Limb (tissue), 2 donors: ENCODE measurements at regions not wholly inside any gene's neighbourhood (a gene's known extent, or its start where the extent isn't known, plus 50 kb on each side); places are given as distances from the start of the nearest gene placed in this dataset.

Experiments used
- DNase-seq, 2 donors: peaks; one replicate each; pipeline ENCODE4 v3.0.0-alpha.2; 2016; ENCODE audit errors: extremely low spot score in 2 of 2

DNA sequence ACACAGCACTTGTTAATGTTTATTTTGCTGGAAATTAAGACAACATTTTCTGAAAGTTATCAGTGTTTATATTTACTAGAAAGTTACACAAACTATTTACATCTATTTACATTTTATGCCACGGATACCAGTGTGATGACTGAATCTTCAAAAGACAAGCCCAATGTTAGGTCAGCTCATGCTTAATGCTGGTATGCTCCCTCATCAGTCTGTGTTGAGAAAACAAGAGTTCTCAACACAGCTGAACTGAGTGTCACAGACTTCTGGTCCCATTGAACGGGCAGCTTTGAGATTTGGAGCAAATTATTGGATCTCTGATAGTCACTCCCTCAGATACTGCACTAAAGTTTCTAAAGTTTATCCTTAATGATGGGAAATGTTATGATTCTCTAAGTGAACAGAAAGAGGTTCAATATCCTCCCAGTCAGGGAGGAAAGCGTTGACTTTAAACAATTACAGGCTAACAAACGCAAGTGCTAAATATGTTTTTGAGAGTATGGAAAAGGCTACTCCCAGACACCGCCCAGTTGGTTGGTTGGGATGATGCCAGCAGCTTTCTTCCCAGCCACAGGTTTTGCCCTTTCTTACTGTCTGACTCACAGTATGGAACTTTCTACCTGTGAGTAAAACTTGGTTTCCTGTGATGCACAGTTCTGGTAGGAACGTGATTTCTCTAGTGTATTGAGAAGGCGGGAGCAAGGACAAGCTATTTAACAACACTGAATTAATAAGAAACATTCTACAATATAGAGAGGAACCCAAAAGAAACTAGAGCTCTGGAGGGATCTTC lies 1293.6 kb upstream of the TENM3 start:
- no peak for DNase-seq

DNA sequence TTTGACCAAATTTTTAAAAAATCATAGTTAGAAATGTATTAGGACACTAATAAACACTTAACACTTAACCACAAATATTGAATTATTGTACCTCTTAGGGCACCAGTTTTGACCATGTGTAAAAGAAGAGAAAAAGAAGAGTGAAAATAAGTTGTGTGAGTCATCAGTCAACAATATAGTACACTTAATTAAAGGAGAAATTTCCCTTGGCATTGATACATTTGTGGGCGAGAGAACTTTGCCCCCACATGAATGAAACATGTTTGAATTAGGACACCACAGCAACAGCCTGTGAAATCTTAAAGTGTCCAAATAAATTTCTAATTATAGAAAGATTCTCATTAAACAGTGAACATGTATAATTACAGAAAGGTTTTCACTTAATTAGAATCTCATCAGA lies 1292.8 kb upstream of the TENM3 start:
- no peak for DNase-seq

DNA sequence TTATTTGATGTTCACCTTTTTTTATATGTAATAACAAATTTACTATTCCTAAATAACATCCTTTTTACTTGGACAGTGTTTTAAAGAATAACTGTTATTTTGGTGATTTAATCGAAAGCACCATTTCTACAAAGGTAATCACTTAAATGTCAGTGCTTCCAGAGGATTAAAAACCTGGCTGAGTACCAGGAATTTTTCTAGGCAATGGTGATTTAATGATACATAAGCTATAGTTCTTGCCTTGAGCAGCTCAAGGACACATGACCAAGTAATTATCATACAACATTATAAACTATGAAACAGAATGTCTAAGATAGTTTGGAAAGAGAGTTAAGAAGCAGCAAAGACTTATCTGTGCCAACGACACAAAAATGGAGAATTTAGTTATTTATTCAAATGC lies 1291.9 kb upstream of the TENM3 start:
- DNase-seq = no peak

DNA sequence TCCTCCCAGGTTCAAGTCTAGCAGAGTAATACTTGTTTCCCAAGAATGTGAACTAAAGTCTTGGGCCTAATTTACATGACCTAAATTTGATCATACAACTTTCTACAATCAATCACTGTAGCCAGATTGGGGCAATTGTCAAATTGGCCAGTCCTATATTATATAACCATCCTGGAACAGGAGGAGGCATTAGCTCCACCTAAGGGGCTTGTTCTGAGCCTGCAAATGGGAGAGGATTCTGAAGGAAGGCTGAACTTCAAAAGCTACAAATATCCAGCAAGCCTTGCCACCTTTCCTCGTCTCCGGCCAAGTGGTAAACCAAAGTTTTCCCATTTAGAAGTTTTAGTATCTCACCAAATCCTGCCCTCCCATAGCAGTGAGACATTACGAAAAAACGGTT lies 1289.6 kb upstream of the TENM3 start:
- no peak for DNase-seq

DNA sequence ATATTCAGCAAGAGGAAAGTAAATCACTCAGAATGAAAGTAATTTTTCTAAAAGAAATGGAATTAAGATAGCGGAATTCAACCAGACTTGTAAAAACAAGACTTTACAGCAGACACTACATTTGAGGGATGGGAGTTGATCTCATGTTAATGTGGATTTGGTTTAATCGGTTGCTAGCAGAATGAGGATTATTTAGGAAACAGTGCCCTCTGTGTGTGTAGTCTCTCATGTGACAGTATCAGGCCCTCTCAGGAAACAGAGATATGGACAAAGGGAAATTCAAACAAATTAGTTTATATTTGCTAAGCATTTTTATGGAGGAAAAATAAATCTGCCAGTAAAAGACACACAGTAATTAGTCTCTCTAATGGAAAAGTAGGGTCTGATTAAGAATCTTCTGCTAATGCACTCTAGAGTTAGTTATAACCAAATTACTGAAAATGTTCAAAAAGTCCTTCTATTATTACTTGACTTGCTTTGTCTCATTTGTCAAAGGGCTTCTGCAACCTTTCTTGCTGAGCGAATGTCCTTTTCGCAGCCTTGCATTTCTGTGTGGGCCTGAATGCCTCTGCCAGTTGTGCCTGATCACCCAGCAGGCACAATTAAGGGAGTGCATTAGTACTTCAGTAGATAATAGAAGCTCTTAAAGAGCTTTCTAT lies 1282.3 kb upstream of the TENM3 start:
- DNase-seq = peak in 1 of 2 donors; percentile 6

DNA sequence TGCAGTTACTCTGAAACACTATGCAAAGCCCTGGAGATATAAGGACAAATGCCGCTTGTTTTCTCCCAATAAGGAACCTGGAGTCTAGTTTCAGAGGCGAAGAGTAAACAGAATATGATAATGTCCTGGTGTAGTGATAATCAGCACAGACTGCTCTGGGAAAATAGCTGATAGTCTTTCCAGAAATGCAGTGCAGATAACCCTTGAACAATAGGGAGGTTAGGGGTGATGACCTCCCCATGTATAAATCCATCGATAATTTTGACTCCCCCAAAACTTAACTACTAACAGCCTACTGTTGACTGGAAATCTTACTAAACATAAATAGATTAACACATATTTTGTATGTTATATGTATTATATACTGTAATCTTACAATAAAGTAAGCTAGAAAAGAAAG lies 1280.9 kb upstream of the TENM3 start:
- no peak for DNase-seq

DNA sequence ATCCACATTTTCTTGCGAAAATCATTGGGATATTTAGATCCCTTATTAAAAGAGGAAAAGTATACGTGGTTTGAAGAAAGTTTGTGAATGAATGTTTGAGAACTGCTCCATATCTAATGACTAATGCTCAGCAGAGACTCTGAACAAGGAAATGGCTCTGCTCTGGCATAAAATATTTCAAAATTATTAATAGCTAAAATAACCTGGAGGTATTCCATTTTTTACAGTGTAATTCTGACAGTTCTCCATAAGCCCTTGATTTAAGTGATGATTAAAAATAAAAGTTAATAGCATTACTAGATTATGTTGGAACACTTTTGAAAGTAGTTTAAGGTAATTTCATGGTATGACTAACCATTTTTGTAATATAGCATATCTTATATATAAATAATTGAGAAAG lies 1276.9 kb upstream of the TENM3 start:
- no peak for DNase-seq

DNA sequence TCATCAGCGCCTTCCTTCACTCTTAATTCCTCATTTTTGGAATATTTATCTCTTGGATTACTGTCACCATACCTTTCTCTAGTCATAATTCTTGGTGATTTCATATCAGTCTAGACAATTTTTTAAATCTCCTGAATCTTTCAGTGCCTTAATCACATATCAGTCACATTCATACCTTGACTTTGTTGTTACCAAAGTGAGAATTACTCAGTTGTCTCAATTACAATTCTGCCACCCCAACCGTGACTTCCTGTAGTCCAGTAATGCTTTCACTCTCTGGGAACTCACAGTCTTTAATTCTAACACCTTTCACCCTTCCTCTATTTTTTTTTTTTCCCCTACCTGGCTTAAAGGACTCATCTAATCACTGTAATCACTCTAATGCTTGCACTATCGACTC lies 1275.3 kb upstream of the TENM3 start:
- no peak for DNase-seq

DNA sequence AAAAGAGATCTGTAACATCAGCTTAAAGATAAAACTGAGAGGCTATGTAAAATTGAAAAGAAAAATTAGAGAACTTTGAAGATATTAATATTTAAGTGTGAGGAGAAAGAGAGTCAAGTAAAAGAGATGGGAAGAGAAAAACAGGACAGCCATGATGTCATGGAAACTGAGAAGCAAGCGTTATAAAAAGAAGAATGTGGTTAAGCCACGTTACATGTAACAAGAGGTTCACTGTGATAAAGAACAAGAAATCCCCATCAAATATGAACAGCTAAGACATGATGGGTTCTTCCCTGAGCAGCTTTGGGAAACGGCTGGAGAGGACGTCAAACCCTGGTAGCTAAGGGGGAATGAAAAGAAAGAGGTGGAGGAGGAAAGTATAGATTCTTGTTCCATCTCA lies 1269.3 kb upstream of the TENM3 start:
- DNase-seq = no peak

DNA sequence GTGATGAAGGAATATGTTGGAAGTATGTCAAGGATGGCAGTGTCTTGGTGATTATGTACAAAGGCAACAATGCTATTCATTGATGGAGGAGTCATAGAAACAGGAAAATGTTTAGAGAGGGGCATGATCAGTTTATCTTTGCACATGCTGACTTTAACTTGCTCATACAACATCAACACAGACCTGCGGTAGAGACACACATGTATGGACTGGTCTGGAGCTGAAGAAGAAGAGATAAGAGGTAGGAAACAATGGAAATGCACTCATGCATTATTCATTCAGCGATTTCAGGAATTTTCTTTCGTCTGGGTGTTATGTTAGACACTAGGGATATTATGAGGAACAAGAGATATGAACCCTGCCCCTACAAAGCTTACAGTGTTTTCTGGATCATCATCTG lies 1252.3 kb upstream of the TENM3 start:
- no peak for DNase-seq

DNA sequence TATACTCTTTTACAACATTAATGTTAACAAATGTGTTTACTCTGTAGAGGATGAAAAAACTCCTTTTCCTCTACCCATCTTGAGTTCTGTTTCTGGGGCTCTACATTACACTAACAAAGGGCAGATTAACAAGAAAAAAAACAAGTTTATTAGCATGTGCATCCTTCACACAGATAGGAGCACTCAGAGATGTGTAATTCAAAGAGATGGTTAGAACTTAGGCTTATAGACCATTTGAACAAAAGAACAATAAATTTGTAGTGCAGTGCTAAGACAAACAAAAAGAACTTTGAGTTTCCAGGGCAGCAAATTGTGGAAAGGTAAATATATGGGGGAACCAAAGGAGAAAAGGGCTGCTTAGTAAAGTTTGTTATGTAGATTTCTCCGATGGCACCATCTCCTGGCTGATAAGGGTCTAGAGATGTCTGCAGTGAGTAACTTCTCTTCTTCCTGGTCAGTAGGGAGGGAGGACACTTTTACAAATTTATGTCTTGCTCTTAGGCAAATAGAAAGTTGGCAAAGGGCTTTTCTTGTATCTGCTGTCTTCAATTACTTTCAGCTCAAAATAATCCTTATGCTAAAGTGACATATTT lies 1249.9 kb upstream of the TENM3 start:
- no peak for DNase-seq

DNA sequence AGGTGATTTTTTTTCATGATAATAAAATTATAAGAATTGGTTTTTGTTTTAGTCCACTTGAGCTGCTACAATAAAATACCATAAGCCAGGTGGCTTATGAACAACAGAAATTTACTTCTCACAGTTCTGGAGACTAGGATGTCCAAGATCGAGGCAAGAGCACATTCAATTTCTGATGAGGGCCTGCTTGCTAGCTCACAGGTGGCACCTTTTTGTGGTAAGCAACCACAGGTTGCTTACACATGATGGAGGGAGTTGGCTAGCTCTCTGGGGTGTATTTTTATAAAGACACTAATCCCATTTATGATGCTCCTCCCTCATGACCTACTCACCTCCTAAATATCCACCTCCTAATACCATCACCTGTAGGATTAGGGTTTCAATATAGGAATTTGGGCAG lies 1248.5 kb upstream of the TENM3 start:
- DNase-seq = no peak

DNA sequence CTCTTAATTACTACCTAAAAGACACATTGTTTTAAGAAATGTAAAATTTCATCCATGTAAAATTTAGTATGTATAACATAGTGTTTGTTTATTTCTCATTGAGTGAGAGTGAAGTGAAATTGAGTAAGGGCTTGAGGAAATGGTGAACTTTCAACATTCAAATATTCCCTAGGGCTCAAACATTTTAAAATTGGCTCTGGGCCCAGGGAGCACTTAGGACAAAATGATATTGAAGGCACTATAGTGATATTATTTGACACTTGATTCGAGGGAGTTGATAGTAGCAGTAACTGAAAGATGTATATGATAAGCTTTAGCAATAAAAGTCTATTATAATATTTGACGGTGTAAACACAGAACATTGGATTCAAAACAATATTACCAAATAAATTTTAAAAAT lies 1244.0 kb upstream of the TENM3 start:
- no peak for DNase-seq

DNA sequence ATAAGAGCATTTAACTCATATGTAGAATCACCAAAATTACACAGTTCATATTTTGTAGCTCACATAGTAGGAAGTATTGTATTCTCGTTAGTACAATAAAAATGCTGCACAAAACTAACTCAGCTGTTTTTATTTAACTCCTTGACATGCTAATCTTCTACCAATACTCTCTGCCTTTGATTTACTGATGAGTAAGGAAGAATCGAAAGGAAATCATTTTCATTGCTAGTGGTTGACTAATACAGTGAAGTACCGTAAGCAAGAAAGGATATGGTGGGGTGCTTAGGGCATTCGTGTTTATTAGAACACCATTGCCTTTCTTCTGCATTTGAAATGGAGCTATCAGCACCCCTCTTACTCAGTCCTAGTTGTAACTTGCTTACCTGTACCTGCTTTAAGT lies 1239.1 kb upstream of the TENM3 start:
- DNase-seq = no peak

DNA sequence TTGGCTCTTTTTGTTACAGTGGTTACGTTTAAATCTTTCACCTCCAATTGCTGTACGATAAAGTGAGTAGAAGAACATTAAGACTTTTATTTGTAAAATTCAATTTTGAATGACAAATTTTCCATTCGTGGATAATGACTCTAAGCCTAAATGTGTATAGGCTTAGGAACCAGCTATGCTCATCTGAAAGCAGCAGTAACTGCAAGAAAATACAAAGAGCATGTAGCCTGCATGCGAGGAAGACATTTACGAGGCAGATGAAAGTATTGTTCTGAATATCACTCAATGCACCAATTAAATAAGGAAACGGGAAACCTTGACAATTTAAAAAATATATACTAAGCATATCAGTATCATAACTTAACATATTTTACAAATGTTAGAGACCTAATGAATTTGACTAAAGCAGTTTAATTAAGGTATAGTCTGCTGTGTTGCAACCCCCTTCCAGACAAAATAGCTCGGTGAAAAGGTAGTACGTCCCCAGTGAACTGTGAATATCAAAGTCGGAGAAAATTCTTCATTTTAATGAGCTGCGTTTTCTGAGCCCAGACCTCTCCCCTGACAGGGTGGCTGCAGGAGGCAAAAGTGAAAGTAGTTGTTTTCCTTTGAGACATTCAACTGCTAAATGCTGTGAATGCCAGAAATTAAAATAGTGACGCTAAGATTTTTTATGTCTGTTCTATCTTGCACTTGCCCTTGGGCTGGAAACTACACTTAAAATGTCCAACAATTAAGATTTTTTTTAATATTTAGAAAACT lies 1236.5 kb upstream of the TENM3 start:
- DNase-seq = no peak

DNA sequence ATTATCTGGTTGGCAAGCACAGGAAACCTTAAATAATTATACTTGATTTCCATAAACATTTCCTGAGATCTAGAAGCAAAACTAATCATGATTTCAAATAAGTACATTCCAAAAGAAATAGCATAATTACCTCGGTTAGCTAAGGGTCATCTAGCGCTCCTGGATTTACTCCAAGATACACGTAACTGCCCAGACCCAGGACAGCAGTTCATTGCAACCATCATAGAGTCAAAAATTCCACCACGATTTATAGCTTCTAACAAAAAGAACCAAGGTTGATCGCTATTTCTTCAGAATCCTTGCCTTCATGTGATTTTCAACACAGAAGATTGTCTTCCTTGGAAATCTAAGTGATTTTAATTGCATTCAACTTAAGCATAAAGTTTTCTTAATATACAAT lies 1235.5 kb upstream of the TENM3 start:
- DNase-seq = no peak

DNA sequence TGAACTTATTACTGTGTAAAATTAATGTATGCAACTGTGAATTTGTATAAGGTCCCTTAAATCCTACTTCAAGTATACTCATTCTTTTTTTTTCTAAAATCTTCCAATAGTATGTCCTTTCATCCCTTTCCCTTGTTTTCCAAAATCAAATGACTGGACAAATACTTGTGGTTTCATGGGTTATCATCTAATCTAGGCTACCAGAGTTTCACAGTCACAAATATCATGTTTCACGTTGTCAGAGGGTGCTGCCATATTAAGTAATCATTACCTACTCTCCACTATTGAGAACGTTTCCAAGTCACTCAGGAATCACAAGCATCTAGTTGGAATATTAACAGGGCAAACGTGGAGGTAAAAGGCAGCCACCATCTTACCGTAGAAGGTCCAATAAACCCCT lies 1235.0 kb upstream of the TENM3 start:
- no peak for DNase-seq

DNA sequence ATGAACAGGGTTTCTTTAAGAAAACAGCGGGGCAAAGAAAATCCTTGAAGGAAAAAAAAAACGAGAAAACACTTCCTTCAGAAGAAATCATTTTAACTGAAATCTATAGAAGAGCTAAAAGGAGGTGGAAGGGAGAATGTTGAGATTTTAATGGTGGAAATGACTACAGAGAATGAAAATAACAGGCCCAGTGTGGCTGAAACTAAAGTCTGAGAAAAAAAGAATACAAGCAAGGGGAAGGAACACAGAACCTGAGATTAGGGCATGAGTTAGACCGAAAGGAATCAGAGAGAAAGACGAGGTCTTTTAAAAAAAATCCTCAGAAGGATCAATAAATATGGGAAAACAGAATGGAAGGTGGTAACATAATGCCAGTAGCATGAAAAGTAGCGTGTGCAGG lies 1230.0 kb upstream of the TENM3 start:
- no peak for DNase-seq

DNA sequence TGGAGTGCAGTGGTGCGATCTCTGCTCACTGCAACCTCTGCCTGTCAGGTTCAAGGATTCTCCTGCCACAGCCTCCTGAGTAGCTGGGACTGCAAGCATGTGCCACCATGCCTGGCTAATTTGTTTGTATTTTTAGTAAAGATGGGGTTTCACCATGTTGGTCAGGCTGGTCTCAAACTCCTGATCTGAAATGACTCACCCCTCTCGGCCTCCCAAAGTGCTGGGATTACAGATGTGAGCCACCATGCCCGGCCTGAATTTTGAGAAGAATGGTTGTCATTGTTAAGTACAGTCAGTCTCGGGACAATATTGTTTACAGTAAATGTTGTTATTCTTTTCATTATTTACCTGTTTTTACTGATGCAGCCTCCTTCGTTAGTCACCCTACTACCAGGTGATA lies 1226.2 kb upstream of the TENM3 start:
- DNase-seq = no peak

DNA sequence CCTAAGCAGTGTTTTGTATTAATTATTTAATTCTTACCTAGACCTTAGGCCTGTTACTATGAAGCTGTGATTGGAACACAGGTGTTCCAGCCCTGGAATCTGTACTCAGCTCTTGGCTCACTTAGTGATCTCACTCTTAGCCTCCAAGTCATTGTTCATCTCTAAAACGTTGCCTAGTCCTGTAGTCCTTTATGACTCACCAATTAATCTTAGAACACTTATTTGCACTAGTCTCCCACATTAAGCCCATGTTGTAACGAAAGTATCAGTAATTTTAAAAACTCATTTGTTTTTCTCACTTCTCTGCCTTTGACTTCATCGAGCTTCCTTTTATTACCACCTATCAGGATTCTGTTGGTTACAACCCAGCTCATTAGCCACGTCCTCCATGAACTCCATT lies 1224.7 kb upstream of the TENM3 start:
- DNase-seq = no peak

DNA sequence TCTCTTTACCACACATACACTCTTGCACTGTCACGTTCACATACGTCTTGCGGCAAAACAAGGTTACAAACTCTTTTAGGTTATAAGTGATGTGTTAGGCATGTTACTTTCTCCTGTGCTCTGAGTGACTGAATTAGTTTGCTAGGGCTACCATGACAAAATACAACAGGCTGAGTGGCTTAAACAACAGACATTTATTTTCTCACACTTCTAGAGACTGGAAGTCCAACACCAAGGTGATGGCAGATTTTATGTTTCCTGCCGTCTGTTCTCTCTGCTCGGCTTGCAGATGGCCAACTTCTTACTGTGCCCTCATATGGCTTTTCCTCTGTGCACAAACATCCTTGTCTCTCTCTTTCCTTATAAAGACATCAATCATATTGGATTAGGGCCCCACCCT lies 1224.3 kb upstream of the TENM3 start:
- no peak for DNase-seq

DNA sequence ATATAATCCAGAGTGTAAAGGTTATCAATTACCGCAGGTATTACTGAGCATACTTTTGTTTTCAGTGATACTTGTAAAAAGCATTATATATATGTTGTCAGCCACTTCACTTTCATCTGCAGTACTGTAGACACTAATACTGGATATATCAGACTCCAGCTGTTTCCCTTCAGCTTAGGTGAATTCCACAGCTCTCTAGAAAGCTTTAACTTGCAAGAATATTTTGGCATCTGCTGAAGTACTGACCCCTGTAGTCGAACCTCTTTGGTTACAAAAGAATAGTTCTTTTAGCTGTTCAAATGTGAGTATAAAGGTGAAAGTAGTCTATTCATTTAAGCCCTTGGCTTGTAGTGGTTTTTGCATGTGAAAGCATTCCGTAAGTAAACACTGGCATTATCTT lies 1222.7 kb upstream of the TENM3 start:
- no peak for DNase-seq
